ENCODE measurements at regions not wholly inside any gene's neighbourhood (a gene's known extent, or its start where the extent isn't known, plus 50 kb on each side); places are given as distances from the start of the nearest gene placed in this dataset.

- TF ChIP-seq CTCF (IDR thresholded peaks at IDR 0.05): no peak
- no peak for TF ChIP-seq ZFX (IDR thresholded peaks at IDR 0.05; ENCODE audit: borderline replicate concordance)
Measured at GRCh38 chr20:37596168-37596567, 68.5 kb upstream of the BLCAP start.
